Breast epithelium (tissue), 3 donors: ENCODE measurements at regions not wholly inside any gene's neighbourhood (a gene's known extent, or its start where the extent isn't known, plus 50 kb on each side); places are given as distances from the start of the nearest gene placed in this dataset.

Experiments
- CTCF ChIP-seq, 3 donors: fragments of 450-650 bp; IDR thresholded peaks; one replicate each; pipeline ENCODE4 v1.5.1; 2016 to 2017; ENCODE audit warnings: antibody characterized with exemption in 3 of 3, mild to moderate bottlenecking in 3 of 3, moderate library complexity in 3 of 3
- POLR2A ChIP-seq: fragments of 450-650 bp; IDR thresholded peaks from one replicate; pipeline ENCODE4 v1.6.1; 2016; ENCODE audit warnings: antibody characterized with exemption, mild to moderate bottlenecking, moderate library complexity

GRCh38 chr6:114735025-114735735 is 392.4 kb upstream of the HS3ST5 start:
- TF ChIP-seq POLR2A, result no peak
- TF ChIP-seq CTCF (IDR thresholded peaks at IDR 0.05), result no peak
